ENCODE measurements at regions not wholly inside any gene's neighbourhood (a gene's known extent, or its start where the extent isn't known, plus 50 kb on each side); places are given as distances from the start of the nearest gene placed in this dataset.

DNA sequence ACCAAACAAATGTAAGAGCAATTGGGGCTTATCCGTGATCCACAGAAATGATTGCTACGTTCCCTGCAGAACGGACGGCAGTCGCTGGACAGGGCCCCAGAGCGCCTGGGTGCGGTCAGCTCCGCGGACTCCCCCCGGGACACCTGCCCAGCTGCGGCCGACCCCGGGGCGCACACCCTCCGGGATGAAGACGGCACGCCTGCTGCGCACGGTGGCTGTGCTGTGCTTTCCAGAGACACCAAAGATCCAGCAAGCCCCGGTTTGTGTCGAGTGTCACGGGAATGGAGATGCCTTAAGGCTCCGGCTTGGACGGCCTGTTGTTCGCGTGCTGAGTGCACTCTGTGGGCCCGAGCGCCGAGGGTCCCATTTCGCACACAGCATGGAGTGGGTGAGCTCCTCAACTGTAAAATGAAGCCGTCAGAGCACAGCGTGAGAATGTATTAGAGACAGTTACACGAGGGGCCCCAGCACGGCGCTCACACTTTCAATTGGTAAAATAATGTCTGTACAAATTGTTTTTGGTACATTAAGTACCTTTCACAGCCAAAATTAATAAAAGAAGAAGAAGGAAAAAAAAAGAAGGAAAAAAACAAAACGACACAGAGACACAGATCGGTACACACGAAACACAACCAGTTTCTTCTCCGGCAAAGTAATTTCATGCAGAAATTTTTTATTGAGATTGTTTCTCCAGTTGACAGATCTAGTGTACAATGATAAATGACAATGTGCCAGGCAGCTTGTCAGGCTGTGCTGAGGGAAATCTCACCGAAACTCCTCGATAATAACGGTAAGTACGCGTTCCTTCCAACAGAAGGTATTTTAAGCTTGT lies 615.8 kb upstream of the SALL3 start:
- no peak for ATAC-seq
- DNase-seq, result no peak
- intact Hi-C loops (cut with DNase I), result no loop called here

DNA sequence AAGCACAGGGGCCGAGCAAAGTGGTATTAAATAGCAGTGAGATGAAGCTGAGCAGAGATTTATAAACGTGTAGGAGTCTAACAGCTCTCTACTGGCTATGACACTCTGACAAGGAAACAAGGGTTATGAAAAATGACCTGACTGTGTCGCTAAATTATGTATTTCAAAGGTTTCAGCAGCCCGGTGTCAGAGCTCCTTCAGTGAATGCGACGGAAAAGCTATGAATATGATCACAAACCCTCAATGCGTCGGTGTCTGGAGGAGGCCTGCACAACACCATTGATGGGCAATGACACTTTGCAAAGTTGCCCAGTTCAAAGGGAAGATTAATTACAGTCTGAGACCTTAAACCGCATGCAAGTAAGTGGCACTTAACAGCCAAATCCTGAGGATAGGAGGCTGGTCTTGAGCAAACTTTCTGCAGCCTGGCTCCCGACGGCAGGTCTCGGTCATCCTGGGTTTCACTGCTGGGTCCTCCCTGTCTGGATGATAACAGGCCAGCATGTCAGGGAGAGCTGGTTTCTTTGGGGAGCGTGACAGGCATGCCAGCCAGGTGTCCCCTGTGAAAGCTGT lies 615.1 kb upstream of the SALL3 start:
- no peak for DNase-seq
- no peak for ATAC-seq
- intact Hi-C loops (cut with DNase I), result no loop called here

- intact Hi-C loops (cut with DNase I), result no loop called here
- DNase-seq (no peak), ATAC-seq (no peak)
These were observed 611.6 kb upstream of the SALL3 start for GRCh38 chr18:78367996-78368395.

DNA sequence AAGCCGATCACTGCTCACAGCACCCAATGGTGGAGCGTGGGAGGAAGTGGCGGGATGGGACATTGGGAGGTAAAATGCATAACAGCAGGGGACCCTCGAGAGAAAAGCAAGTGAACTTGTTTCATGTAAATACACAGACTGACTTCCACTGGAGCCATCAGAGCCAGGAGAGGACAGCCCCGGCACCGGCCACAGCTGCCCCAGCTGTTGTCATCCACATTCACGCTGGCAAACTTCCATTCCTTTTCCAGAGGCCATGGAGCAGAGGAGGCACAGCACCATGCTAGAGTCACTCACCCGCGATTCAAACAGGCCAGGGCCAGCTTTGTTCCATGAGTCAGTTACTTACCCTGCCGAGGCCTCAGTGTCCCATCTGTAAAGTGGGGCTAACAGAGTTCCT lies 610.9 kb upstream of the SALL3 start:
- intact Hi-C loops (cut with DNase I), result no loop called here
- no peak for ATAC-seq
- DNase-seq, result no peak

- no peak for ATAC-seq
- intact Hi-C loops (cut with DNase I), result no loop called here
- no peak for DNase-seq
These were observed 603.6 kb upstream of the SALL3 start for GRCh38 chr18:78376046-78376445.

DNA sequence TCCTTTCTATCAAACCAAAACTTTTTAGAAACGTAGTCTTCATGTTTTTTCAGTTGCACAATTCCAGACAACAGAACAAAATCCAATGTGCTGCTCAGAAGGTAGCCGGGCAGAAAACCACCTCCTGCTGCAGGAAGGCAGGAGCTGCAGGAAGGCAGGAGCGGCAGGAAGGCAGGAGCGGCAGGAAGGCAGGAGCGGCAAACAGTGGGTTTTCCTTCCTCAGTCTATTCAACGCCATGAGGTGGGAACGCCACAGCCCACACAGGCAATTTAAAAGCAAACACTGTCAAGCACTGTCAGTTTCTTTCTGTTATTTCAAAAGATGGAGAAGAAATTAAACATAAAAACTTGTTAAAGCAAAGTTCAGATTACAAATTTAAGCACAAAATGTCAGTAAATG lies 601.2 kb upstream of the SALL3 start:
- intact Hi-C loops (cut with DNase I), result no loop called here
- ATAC-seq (no peak), DNase-seq (no peak)

DNA sequence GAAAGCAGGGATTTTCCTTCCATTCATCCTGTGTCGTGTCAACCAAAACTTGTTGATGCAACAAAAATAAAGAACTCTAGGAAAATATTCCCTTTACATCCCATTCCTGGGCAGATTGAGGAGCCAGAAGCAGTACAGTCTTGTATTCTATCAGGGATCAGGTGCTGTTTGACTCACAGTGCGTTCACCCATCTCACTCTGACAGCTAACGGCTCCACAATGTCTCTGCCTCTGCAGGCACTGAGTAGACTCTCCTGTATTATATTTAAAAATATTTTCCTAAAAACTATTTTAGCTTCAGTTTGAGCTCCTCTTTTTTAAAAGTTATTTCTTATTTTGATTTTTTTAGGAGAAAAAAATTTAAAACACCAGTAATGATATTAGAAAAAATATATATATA lies 600.6 kb upstream of the SALL3 start:
- no peak for DNase-seq
- intact Hi-C loops (cut with DNase I), result no loop called here
- ATAC-seq, result no peak

DNA sequence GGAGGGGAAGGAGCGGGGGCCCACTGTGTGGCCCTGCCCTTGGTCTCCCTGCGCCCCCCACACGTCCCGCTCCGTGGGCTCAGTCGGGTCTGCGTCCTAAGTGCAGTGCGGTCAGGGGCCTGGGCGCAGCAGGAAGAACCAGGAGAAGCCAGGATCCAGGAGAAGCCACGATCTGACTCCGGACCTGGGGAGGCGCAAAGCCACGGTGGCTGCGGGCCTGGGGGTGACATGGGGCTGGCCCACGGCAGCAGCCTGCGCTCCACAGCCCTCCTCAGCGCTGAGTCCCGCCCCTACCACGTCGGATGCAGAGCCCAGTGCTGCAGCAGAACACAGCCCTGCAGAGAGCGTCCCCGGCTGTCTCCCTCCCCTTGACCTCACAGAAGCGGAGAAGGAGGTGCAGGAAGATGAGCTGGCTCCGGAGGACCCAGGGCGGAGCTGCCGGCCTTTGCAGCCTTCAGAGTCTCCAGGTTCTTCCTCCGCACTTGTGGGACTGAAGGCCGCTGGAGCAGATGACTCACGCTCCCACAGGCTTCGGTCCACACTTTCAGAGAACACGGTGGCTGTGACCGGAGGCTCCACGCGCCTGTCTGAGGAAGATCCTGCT lies 589.2 kb upstream of the SALL3 start:
- no peak for DNase-seq
- no peak for ATAC-seq
- intact Hi-C loops (cut with DNase I), result no loop called here

DNA sequence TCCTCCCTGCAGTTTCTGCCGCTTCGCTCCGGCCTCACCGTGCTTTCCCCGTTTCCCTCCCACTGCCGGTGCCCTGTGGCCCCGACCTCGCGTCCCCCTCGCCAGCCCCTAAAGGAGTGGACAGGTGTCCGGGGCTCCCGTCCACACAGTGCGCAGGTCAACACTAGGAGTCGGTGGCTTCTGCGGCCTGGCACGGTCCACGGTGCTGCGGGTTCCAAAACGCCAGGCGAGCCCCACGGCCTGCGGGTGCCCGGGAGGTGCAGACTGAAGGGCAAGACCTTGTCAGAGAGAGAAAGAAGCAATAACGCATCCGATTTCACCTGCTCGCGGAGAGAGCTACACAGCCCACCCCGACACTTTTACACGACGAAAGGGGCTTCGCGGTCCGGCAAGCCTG lies 588.7 kb upstream of the SALL3 start:
- DNase-seq (no peak), ATAC-seq (no peak)
- intact Hi-C loops (cut with DNase I), result no loop called here

- DNase-seq, result no peak
- intact Hi-C loops (cut with DNase I), result no loop called here
- ATAC-seq, result no peak
These were observed 586.3 kb upstream of the SALL3 start for GRCh38 chr18:78393086-78393862.

DNA sequence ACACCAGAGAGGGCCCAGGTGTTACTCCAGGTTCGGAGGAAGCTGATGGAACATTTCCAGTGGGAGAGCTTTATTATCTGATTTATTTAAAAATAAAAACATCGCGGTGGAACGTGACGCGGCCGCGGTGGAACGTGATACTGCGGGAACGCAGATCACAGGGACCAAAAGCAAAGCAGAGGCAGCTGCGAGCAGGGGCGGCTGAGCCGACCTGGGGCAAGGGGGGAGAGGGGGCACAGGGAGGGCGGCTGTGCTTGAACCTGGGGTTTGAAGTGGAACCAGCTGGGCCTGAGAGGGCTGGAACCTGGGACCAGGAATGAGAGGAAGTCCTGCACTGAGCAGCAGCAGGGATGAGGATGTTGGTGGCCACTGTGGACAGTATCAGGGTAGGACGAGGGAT lies 583.5 kb upstream of the SALL3 start:
- intact Hi-C loops (cut with DNase I), result no loop called here
- no peak for DNase-seq
- no peak for ATAC-seq

GRCh38 chr18:78396756-78397155 lies 582.9 kb upstream of the SALL3 start:
- intact Hi-C loops (cut with DNase I), result no loop called here
- no peak for ATAC-seq
- no peak for DNase-seq

DNA sequence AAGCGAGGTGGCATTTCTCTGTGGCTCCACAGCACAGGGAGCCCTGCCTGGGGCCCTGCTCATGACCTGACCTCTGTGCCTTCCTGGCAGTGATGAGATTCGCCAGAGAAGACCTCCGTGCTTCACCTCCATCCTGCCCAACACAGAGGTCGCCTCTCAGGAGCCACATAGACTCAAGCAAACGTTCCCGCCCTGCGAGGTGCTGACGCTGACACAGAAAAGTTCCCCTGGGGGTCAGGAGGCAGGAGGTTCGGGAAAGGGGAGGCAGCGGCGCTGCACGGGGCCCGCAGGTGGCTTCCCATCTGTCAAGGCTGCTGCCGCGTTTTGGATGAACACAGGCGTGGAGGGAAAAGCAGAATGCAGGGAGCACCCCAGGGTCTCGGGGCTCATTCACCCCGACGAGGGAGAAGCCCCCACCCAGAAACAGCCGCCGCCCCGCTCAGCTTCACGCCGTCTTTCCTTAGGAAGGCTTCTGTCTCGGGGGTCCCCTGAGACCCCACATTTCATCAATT lies 579.6 kb upstream of the SALL3 start:
- ATAC-seq (no peak), DNase-seq (no peak)
- intact Hi-C loops (cut with DNase I), result no loop called here

GRCh38 chr18:78402440-78402839 lies 577.2 kb upstream of the SALL3 start:
- ATAC-seq, result no peak
- intact Hi-C loops (cut with DNase I), result no loop called here

DNA sequence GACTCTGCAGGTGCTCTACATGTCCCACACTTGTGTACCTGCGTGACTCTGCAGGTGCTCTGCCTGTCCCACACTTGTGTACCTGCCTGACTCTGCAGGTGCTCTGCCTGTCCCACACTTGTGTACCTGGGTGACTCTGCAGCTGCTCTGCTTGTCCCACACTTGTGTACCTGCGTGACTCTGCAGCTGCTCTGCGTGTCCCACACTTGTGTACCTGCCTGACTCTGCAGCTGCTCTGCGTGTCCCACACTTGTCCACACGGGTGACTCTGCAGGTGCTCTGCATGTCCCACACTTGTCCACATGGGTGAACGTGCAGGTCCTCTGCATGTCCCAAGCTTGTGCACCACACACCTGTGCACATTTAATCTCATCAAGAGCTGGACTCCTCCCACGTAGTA lies 576.7 kb upstream of the SALL3 start:
- no peak for ATAC-seq
- DNase-seq, result no peak
- intact Hi-C loops (cut with DNase I), result no loop called here

More at GRCh38 chr18:78402440-78402839, 577.2 kb upstream of the SALL3 start:
- no peak for DNase-seq

GRCh38 chr18:78403371-78403770 lies 576.2 kb upstream of the SALL3 start:
- ATAC-seq (no peak), DNase-seq (no peak)
- intact Hi-C loops (cut with DNase I), result no loop called here

DNA sequence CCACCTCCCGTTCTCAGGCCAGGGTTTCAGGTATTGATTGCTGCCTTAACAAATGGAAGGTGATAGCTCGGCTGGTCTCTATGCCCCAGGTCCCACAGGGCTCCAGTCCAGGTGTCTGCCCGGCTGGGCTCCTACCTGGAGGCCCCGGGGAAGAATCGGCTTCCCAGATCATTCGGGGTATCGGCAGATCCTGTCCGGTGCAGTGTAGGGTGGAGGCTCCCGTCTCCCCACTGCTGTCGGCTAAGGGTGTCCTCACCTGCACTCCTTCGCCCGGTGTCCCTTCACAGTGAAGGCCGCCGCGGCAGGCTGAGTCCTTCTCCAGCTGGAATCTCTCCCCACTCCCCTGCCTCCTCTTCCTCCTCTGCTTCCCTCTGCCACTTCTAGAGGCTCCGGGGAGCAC lies 573.9 kb upstream of the SALL3 start:
- intact Hi-C loops (cut with DNase I), result no loop called here
- DNase-seq (no peak), ATAC-seq (no peak)

DNA sequence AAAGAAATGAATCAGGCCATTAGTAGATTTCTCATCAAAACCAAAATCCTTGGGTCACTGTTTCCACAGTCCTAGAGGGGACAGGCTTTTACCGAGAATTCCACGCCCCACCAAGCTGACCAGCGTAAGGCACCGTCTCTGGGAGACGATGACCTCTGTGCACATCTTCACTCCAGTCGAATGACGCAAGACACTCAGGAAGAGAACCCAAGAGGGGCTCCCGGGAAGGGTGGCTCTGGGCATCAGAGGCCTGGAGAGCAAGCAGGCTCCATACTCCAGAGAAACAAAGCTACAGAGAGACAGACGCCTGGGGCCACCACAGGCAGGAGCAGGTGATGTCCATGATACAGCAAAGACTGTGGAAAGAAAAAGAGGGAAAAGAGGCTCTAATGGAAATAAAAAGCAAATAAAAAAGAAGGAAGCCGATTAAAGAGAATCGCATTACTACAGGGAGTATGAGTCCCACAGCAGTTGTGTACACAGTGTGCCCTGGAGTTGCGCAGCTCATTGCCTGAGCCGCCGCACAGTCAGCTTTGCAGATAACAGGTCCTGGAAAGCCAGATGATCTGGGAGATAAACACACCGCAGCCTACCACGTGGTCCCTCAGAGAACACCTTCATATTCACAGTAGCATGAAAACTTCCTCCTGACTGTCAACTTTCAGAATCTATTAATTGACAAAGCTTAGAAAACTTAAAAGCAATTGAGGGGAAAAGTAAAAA lies 572.7 kb upstream of the SALL3 start:
- DNase-seq (no peak), ATAC-seq (no peak)
- intact Hi-C loops (cut with DNase I), result no loop called here

GRCh38 chr18:78407466-78407844 lies 572.2 kb upstream of the SALL3 start:
- intact Hi-C loops (cut with DNase I), result no loop called here
- ATAC-seq (no peak), DNase-seq (no peak)
